SK-N-SH treated with all-trans-retinoic acid at 6 μM for 48 hours (cell line): ENCODE measurements at regions not wholly inside any gene's neighbourhood (a gene's known extent, or its start where the extent isn't known, plus 50 kb on each side); places are given as distances from the start of the nearest gene placed in this dataset.

Experiments used
- ATAC-seq: fragments of 200-7000 bp; cut with Tn5 transposase; 3 replicates; pipeline ENCODE4 v1.9.1; 2020; ENCODE audit warnings: mild to moderate bottlenecking, moderate library complexity
- ARNTL ChIP-seq: fragments of 450-650 bp; formaldehyde crosslinking; IDR thresholded peaks from 2 replicates; pipeline ENCODE4 v1.5.0; 2020; ENCODE audit warnings: low read depth, mild to moderate bottlenecking, moderate library complexity, borderline replicate concordance
- BACH2 ChIP-seq: fragments of 250-450 bp; sonication (Bioruptor Pico); IDR thresholded peaks from 2 replicates; pipeline ENCODE4 v1.9.0; 2021; ENCODE audit warnings: mild to moderate bottlenecking, borderline replicate concordance
- CREB5 ChIP-seq: fragments of 250-450 bp; sonication (Bioruptor Pico); IDR thresholded peaks from 2 replicates; pipeline ENCODE4 v1.5.1; 2020; ENCODE audit warnings: low read depth, mild to moderate bottlenecking, moderate library complexity
- CSDC2 ChIP-seq: fragments of 250-450 bp; sonication (Bioruptor Pico); IDR thresholded peaks from 2 replicates; pipeline ENCODE4 v1.5.0; 2020; ENCODE audit warnings: mild to moderate bottlenecking, moderate library complexity
- CSRNP3 ChIP-seq: fragments of 250-450 bp; sonication (Bioruptor Pico); IDR thresholded peaks from 2 replicates; pipeline ENCODE4 v1.5.1; 2021; ENCODE audit warnings: mild to moderate bottlenecking, moderate library complexity
- GLIS3 ChIP-seq: fragments of 250-450 bp; sonication (Bioruptor Pico); IDR thresholded peaks from 2 replicates; pipeline ENCODE4 v1.5.0; 2020; ENCODE audit warnings: mild to moderate bottlenecking, moderate library complexity
- ISL1 ChIP-seq: fragments of 250-450 bp; sonication (Bioruptor Pico); IDR thresholded peaks from 2 replicates; pipeline ENCODE4 v2.1.2; 2022; ENCODE audit warnings: mild to moderate bottlenecking, moderate library complexity
- OSR1 ChIP-seq: fragments of 250-450 bp; sonication (Bioruptor Pico); IDR thresholded peaks from 2 replicates; pipeline ENCODE4 v1.8.0; 2022; ENCODE audit warnings: moderate library complexity, mild to moderate bottlenecking, inconsistent platforms
- PATZ1 ChIP-seq: fragments of 250-450 bp; sonication (Bioruptor Pico); IDR thresholded peaks from 2 replicates; pipeline ENCODE4 v1.8.0; 2020; ENCODE audit warnings: mild to moderate bottlenecking, moderate library complexity, borderline replicate concordance
- POU6F1 ChIP-seq: fragments of 250-450 bp; sonication (Bioruptor Pico); IDR thresholded peaks from 2 replicates; pipeline ENCODE4 v1.8.0; 2021; ENCODE audit warnings: low read depth, mild to moderate bottlenecking, moderate library complexity, borderline replicate concordance
- PPARA ChIP-seq: fragments of 250-450 bp; sonication (Bioruptor Pico); IDR thresholded peaks from 2 replicates; pipeline ENCODE4 v1.5.0; 2020; ENCODE audit warnings: mild to moderate bottlenecking, borderline replicate concordance
- RARB ChIP-seq: fragments of 250-450 bp; sonication (Bioruptor Pico); IDR thresholded peaks from 2 replicates; pipeline ENCODE4 v1.8.0; 2021; ENCODE audit warnings: mild to moderate bottlenecking, moderate library complexity
- SNAI2 ChIP-seq: fragments of 250-450 bp; sonication (Bioruptor Pico); IDR thresholded peaks from 2 replicates; pipeline ENCODE4 v1.5.0; 2020; ENCODE audit warnings: mild to moderate bottlenecking, moderate library complexity
- TCF4 ChIP-seq: fragments of 250-450 bp; sonication (Bioruptor Pico); IDR thresholded peaks from 2 replicates; pipeline ENCODE4 v1.8.0; 2021; ENCODE audit warnings: mild to moderate bottlenecking, moderate library complexity, borderline replicate concordance
- TOX ChIP-seq: fragments of 250-450 bp; sonication (Bioruptor Pico); IDR thresholded peaks from 2 replicates; pipeline ENCODE4 v1.8.0; 2021; ENCODE audit warnings: mild to moderate bottlenecking, moderate library complexity, borderline replicate concordance
- TSHZ2 ChIP-seq: fragments of 250-450 bp; sonication (Bioruptor Pico); IDR thresholded peaks from 2 replicates; pipeline ENCODE4 v1.5.0; 2020; ENCODE audit warnings: mild to moderate bottlenecking, moderate library complexity
- ZFP3 ChIP-seq: fragments of 250-450 bp; sonication (Bioruptor Pico); IDR thresholded peaks from 2 replicates; pipeline ENCODE4 v1.5.0; 2020; ENCODE audit warnings: mild to moderate bottlenecking, moderate library complexity
- ZNF565 ChIP-seq: fragments of 450-650 bp; formaldehyde crosslinking; conservative IDR thresholded peaks from 2 replicates; pipeline ENCODE4 v1.5.0; 2020; ENCODE audit warnings: low read depth, mild to moderate bottlenecking, moderate library complexity
- ZNF70 ChIP-seq: fragments of 450-650 bp; formaldehyde crosslinking; IDR thresholded peaks from 2 replicates; pipeline ENCODE4 v1.5.0; 2020; ENCODE audit warnings: mild to moderate bottlenecking, moderate library complexity

GRCh38 chr5:116655431-116655830, 80.8 kb upstream of the SEMA6A start:
- TF ChIP-seq RARB (CRISPR knock-in tag) = no peak
- TF ChIP-seq CSRNP3 = no peak
- no peak for TF ChIP-seq ZNF565 (CRISPR knock-in tag)
- TF ChIP-seq ZNF70 (CRISPR knock-in tag) = no peak
- TF ChIP-seq ISL1 (CRISPR knock-in tag) = no peak
- no peak for TF ChIP-seq ARNTL (CRISPR knock-in tag)
- TF ChIP-seq, all 23 proteins: peak for 0
- no peak for ATAC-seq

- no peak for ATAC-seq
- TF ChIP-seq TSHZ2 (CRISPR knock-in tag) = no peak
- no peak for TF ChIP-seq PPARA
- no peak for TF ChIP-seq ISL1 (CRISPR knock-in tag)
- no peak for TF ChIP-seq BACH2 (CRISPR knock-in tag)
- no peak for TF ChIP-seq TCF4 (CRISPR knock-in tag)
- TF ChIP-seq POU6F1 (CRISPR knock-in tag) = no peak
- no peak for TF ChIP-seq GLIS3 (CRISPR knock-in tag)
- TF ChIP-seq SNAI2 = no peak
- TF ChIP-seq PATZ1 (CRISPR knock-in tag) = no peak
- TF ChIP-seq OSR1 = no peak
- TF ChIP-seq TOX = no peak
- TF ChIP-seq ZNF565 (CRISPR knock-in tag) = no peak
- no peak for TF ChIP-seq ZFP3 (CRISPR knock-in tag)
- no peak for TF ChIP-seq RARB (CRISPR knock-in tag)
- TF ChIP-seq CSRNP3 = no peak
Observed at GRCh38 chr5:116654925-116655324, 80.3 kb upstream of the SEMA6A start.

GRCh38 chr5:116652903-116653302, 78.3 kb upstream of the SEMA6A start:
- no peak for TF ChIP-seq PPARA
- no peak for TF ChIP-seq PATZ1 (CRISPR knock-in tag)
- no peak for TF ChIP-seq ISL1 (CRISPR knock-in tag)
- TF ChIP-seq CSDC2 (CRISPR knock-in tag) = no peak
- no peak for TF ChIP-seq CREB5 (CRISPR knock-in tag)
- TF ChIP-seq TOX = no peak
- no peak for TF ChIP-seq TSHZ2 (CRISPR knock-in tag)
- no peak for TF ChIP-seq GLIS3 (CRISPR knock-in tag)
- no peak for TF ChIP-seq CSRNP3
- no peak for TF ChIP-seq ZFP3 (CRISPR knock-in tag)
- no peak for ATAC-seq
